GM23248 (cell line): ENCODE measurements at regions not wholly inside any gene's neighbourhood (a gene's known extent, or its start where the extent isn't known, plus 50 kb on each side); places are given as distances from the start of the nearest gene placed in this dataset.

ENCODE experiments used
- EZH2 ChIP-seq: fragments of 200-600 bp; sonication (generic); IDR thresholded peaks from 2 replicates; pipeline ENCODE4 v1.6.1; 2018; ENCODE audit warnings: antibody characterized with exemption, mild to moderate bottlenecking; ENCODE audit not compliant: insufficient read depth, poor library complexity, severe bottlenecking
- EZH2phosphoT487 ChIP-seq: fragments of 200-600 bp; sonication (generic); IDR thresholded peaks from 2 replicates; pipeline ENCODE4 v1.6.1; 2018; ENCODE audit warnings: antibody characterized with exemption, moderate library complexity, mild to moderate bottlenecking, low read depth; ENCODE audit not compliant: insufficient read depth

- TF ChIP-seq EZH2phosphoT487 (no peak), EZH2 (no peak)
These were observed 324.4 kb upstream of the KITLG start for GRCh38 chr12:88904705-88905104.
